WTC11 (cell line): ENCODE measurements at regions not wholly inside any gene's neighbourhood (a gene's known extent, or its start where the extent isn't known, plus 50 kb on each side); places are given as distances from the start of the nearest gene placed in this dataset.

Experiments
- ATAC-seq: fragments of 200-7000 bp; cut with Tn5 transposase; 2 replicates; pipeline ENCODE4 v1.10.0; 2021; ENCODE audit warnings: mild to moderate bottlenecking, moderate library complexity
- CTCF ChIA-PET: fragments of 300-600 bp; sonication (Branson Sonifier 250); formaldehyde crosslinking; loops from one replicate; lab custom pipeline; 2021; ENCODE audit warnings: antibody characterized with exemption; lab: Charles Lee
- POLR2A ChIA-PET: fragments of 350-600 bp; sonication (Branson Sonifier 250); formaldehyde crosslinking; loops from one replicate; lab custom pipeline; 2021; ENCODE audit warnings: antibody characterized with exemption; lab: Charles Lee
- DNase-seq: peaks from one replicate; pipeline ENCODE4 v3.0.0; 2021; ENCODE audit warnings: low spot score
- H3K27ac Mint-ChIP-seq: 2 replicates; pipeline ENCODE4 v1.8.0; 2021; ENCODE audit warnings: mixed read lengths
- H3K27me3 Mint-ChIP-seq: 2 replicates; pipeline ENCODE4 v1.8.0; 2021; ENCODE audit warnings: low read depth, mild to moderate bottlenecking, moderate library complexity, mixed read lengths
- H3K36me3 Mint-ChIP-seq: 2 replicates; pipeline ENCODE4 v1.8.0; 2021; ENCODE audit warnings: mixed read lengths
- H3K4me1 Mint-ChIP-seq: 2 replicates; pipeline ENCODE4 v1.8.0; 2022; ENCODE audit warnings: mixed read lengths
- H3K4me3 Mint-ChIP-seq: 2 replicates; pipeline ENCODE4 v1.8.0; 2021; ENCODE audit warnings: mild to moderate bottlenecking, moderate library complexity, mixed read lengths
- H3K9me3 Mint-ChIP-seq: 2 replicates; pipeline ENCODE4 v1.8.0; 2021; ENCODE audit warnings: mixed read lengths
- ATF3 ChIP-seq: sonication (generic); formaldehyde crosslinking; conservative IDR thresholded peaks from 2 replicates; pipeline ENCODE4 v1.8.1; 2022; ENCODE audit warnings: mild to moderate bottlenecking, missing genetic modification reagents
- CDX4 ChIP-seq: fragments of 250-450 bp; sonication (Bioruptor Pico); IDR thresholded peaks from 2 replicates; pipeline ENCODE4 v1.9.0; 2021; ENCODE audit warnings: moderate library complexity, mild to moderate bottlenecking, inconsistent platforms, borderline replicate concordance
- ETV6 ChIP-seq: sonication (generic); formaldehyde crosslinking; IDR thresholded peaks from 2 replicates; pipeline ENCODE4 v1.8.1; 2022; ENCODE audit warnings: mild to moderate bottlenecking, missing genetic modification reagents
- FOXJ3 ChIP-seq: sonication (generic); formaldehyde crosslinking; IDR thresholded peaks from 2 replicates; pipeline ENCODE4 v1.9.0; 2021; ENCODE audit warnings: missing genetic modification reagents, mild to moderate bottlenecking, borderline replicate concordance
- IRF2 ChIP-seq: sonication (generic); formaldehyde crosslinking; IDR thresholded peaks from 2 replicates; pipeline ENCODE4 v1.8.0; 2022; ENCODE audit warnings: low read depth, missing genetic modification reagents, borderline replicate concordance
- NR2C2 ChIP-seq: sonication (generic); formaldehyde crosslinking; IDR thresholded peaks from 2 replicates; pipeline ENCODE4 v1.8.0; 2022; ENCODE audit warnings: mild to moderate bottlenecking, missing genetic modification reagents
- TEAD4 ChIP-seq: sonication (generic); formaldehyde crosslinking; IDR thresholded peaks from 2 replicates; pipeline ENCODE4 v1.8.0; 2022; ENCODE audit warnings: mild to moderate bottlenecking, missing genetic modification reagents
- ZBTB21 ChIP-seq: sonication (generic); formaldehyde crosslinking; IDR thresholded peaks from 2 replicates; pipeline ENCODE4 v1.8.1; 2023; ENCODE audit warnings: mild to moderate bottlenecking, missing genetic modification reagents, borderline replicate concordance
- ZBTB43 ChIP-seq: sonication (generic); formaldehyde crosslinking; IDR thresholded peaks from 2 replicates; pipeline ENCODE4 v1.8.1; 2023; ENCODE audit warnings: mild to moderate bottlenecking, missing genetic modification reagents
- ZNF416 ChIP-seq: fragments of 250-450 bp; sonication (Bioruptor Pico); IDR thresholded peaks from 2 replicates; pipeline ENCODE4 v1.9.0; 2021; ENCODE audit warnings: mild to moderate bottlenecking, inconsistent platforms
- TF ChIP-seq, protein P1 (sequence below): sonication (generic); formaldehyde crosslinking; IDR thresholded peaks from 2 replicates; pipeline ENCODE4 v1.8.1; 2022; ENCODE audit warnings: missing genetic modification reagents, borderline replicate concordance
- TF ChIP-seq, protein P2 (sequence below): sonication (generic); formaldehyde crosslinking; IDR thresholded peaks from 2 replicates; pipeline ENCODE4 v1.8.1; 2023; ENCODE audit warnings: mild to moderate bottlenecking, missing genetic modification reagents
- TF ChIP-seq, protein P3 (sequence below): sonication (generic); formaldehyde crosslinking; IDR thresholded peaks from 2 replicates; pipeline ENCODE4 v1.8.0; 2023; ENCODE audit warnings: missing genetic modification reagents, mild to moderate bottlenecking, borderline replicate concordance

DNA sequence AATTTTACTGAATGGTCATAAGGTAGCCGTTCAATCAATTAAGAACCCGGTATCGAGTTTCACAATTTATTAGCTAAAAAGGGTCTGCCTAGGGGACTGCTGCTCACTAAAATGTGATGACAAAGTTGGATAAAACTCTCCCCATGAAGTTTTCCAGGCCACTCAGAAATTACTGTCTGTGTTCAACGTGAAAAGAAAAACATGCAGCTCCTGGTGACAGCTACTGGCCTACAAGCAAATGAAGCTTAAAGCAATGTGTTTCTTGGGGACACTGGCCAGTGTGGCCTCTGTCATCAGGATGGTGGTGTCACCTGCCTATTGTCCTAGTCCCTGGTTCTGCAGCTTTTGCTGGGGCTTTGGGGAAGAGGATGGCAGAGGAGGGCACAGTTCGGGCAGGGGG lies 222.6 kb downstream of the WDR11 start (continued):
- no peak for TF ChIP-seq IRF2 (CRISPR knock-in tag)
- TF ChIP-seq, protein P1, sequence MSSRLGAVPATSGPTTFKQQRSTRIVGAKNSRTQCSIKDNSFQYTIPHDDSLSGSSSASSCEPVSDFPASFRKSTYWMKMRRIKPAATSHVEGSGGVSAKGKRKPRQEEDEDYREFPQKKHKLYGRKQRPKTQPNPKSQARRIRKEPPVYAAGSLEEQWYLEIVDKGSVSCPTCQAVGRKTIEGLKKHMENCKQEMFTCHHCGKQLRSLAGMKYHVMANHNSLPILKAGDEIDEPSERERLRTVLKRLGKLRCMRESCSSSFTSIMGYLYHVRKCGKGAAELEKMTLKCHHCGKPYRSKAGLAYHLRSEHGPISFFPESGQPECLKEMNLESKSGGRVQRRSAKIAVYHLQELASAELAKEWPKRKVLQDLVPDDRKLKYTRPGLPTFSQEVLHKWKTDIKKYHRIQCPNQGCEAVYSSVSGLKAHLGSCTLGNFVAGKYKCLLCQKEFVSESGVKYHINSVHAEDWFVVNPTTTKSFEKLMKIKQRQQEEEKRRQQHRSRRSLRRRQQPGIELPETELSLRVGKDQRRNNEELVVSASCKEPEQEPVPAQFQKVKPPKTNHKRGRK (CRISPR knock-in tag), result no peak
- no peak for TF ChIP-seq ZBTB21 (CRISPR knock-in tag)
- TF ChIP-seq, protein P2, sequence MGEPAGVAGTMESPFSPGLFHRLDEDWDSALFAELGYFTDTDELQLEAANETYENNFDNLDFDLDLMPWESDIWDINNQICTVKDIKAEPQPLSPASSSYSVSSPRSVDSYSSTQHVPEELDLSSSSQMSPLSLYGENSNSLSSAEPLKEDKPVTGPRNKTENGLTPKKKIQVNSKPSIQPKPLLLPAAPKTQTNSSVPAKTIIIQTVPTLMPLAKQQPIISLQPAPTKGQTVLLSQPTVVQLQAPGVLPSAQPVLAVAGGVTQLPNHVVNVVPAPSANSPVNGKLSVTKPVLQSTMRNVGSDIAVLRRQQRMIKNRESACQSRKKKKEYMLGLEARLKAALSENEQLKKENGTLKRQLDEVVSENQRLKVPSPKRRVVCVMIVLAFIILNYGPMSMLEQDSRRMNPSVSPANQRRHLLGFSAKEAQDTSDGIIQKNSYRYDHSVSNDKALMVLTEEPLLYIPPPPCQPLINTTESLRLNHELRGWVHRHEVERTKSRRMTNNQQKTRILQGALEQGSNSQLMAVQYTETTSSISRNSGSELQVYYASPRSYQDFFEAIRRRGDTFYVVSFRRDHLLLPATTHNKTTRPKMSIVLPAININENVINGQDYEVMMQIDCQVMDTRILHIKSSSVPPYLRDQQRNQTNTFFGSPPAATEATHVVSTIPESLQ, result no peak

GRCh38 chr10:121076776-121077715 lies 225.9 kb downstream of the WDR11 start:
- Mint-ChIP-seq H3K27ac (no peak overlapping the region), H3K4me1 (peaks cover 24% of the 10 kb centered on the region), H3K9me3 (peaks cover 8% of the 10 kb centered on the region), H3K4me3 (no peak overlapping the region), H3K36me3 (peaks cover 3% of the 10 kb centered on the region; the same call in 1 of the 2 replicates), H3K27me3 (no peaks in the 10 kb centered on the region)
- TF ChIP-seq ZBTB43 (CRISPR knock-in tag) (no peak), ZNF416 (CRISPR knock-in tag) (no peak), FOXJ3 (no peak), ATF3 (CRISPR knock-in tag) (no peak), CDX4 (CRISPR knock-in tag) (no peak), NR2C2 (CRISPR knock-in tag) (no peak), TEAD4 (no peak), ETV6 (CRISPR knock-in tag) (no peak)
- TF ChIP-seq, protein P3, sequence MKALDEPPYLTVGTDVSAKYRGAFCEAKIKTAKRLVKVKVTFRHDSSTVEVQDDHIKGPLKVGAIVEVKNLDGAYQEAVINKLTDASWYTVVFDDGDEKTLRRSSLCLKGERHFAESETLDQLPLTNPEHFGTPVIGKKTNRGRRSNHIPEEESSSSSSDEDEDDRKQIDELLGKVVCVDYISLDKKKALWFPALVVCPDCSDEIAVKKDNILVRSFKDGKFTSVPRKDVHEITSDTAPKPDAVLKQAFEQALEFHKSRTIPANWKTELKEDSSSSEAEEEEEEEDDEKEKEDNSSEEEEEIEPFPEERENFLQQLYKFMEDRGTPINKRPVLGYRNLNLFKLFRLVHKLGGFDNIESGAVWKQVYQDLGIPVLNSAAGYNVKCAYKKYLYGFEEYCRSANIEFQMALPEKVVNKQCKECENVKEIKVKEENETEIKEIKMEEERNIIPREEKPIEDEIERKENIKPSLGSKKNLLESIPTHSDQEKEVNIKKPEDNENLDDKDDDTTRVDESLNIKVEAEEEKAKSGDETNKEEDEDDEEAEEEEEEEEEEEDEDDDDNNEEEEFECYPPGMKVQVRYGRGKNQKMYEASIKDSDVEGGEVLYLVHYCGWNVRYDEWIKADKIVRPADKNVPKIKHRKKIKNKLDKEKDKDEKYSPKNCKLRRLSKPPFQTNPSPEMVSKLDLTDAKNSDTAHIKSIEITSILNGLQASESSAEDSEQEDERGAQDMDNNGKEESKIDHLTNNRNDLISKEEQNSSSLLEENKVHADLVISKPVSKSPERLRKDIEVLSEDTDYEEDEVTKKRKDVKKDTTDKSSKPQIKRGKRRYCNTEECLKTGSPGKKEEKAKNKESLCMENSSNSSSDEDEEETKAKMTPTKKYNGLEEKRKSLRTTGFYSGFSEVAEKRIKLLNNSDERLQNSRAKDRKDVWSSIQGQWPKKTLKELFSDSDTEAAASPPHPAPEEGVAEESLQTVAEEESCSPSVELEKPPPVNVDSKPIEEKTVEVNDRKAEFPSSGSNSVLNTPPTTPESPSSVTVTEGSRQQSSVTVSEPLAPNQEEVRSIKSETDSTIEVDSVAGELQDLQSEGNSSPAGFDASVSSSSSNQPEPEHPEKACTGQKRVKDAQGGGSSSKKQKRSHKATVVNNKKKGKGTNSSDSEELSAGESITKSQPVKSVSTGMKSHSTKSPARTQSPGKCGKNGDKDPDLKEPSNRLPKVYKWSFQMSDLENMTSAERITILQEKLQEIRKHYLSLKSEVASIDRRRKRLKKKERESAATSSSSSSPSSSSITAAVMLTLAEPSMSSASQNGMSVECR, result no peak
- CTCF ChIA-PET, result interaction anchor here (0.7 kb wide), 1 partner anchor 586 kb away, joined by 3 read pairs; no protein-coding TSS in a partner anchor
- ATAC-seq (no peak), DNase-seq (peak; percentile 16)
- POLR2A ChIA-PET, result no interaction called here
